ENCODE measurements at regions not wholly inside any gene's neighbourhood (a gene's known extent, or its start where the extent isn't known, plus 50 kb on each side); places are given as distances from the start of the nearest gene placed in this dataset.
"Not testable (repeated sequence)": the region's sequence is repeated elsewhere in the genome, so short reads cannot be mapped to it uniquely, and the experiment has no call there.

DNA sequence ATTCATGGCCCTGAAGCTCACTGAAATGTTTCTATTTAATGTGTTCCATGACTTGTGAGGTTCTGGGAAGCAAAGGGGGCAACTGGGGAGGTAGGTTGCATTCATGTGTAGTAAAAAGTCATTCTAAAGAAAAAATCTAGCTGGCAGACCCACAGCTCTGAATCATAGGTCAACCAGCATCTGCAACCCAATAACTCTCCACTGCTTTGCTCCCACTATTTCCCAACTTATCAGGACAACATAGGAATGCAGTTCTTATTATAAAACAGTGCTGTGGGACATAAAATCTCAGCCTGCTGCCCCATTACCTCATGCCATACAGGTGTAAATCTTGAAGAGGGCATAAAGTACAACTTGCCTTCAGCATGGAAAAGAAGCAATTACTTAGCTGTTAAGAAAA lies 576.1 kb upstream of the PTBP2 start:
- TF ChIP-seq CTCF (IDR thresholded peaks at IDR 0.05; ENCODE audit: extremely low read depth, missing control alignments): no peak
- no peak for DNase-seq (ENCODE audit: low spot score)

DNA sequence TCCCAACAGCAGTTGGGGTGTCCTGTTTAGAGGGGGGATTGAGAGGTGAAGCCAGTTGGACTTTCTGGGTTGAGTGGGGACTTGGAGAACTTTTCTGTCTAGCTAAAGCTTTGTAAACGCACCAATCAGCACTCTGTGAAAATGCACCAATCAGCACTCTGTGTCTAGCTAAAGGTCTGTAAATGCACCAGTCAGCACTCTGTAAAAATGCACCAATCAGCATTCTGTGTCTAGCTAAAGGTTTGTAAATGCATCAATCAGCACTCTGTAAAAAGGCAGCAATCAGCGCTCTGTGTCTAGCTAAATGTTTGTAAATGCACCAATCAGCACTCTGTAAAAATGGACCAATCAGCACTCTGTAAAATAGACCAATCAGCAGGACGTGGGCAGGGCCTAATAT lies 568.6 kb upstream of the PTBP2 start:
- DNase-seq (ENCODE audit: low spot score): not testable (repeated sequence)

- no peak for DNase-seq (ENCODE audit: low spot score)
- TF ChIP-seq CTCF (IDR thresholded peaks at IDR 0.05; ENCODE audit: extremely low read depth, missing control alignments): no peak
Measured at GRCh38 chr1:96157101-96157500, 564.5 kb upstream of the PTBP2 start.

DNA sequence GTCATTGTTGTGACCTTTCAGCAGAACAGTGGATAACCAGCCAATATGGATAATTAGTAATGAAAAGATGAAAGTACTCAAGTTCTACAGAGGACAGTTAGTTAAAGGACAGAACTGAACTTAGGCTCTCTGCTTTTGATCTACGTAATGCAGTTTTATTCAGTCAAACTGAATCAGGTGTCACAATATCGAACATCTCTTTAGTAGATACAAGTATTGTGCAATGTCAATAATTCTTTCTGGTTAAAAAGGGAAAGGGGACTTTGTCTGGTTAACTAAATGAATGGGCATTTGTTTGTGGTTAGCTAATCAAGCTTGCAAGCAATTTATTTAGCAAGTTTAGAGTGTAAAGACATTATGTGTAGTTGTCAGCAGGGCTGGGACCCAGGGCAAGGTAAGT lies 562.2 kb upstream of the PTBP2 start:
- TF ChIP-seq CTCF (IDR thresholded peaks at IDR 0.05; ENCODE audit: extremely low read depth, missing control alignments): no peak
- no peak for DNase-seq (ENCODE audit: low spot score)

DNA sequence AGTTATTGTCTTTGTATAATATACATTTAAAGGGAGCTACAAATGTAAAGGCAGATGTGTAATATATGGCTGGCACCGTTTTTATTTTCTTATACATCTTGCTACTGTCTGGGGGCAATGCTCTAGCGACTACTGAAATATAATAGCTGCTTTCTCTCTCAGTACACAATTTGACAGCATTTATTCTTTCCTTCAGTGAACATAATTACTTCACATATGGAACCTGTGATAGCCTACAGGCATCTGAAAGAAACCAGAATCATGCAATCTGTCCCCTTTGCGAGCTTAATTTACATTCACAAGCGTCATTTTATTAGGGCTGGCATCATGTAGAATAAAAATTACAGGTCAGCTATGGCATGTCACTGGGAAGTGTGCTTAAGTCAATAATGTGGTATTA lies 557.5 kb upstream of the PTBP2 start:
- no peak for DNase-seq (ENCODE audit: low spot score)
- TF ChIP-seq CTCF (IDR thresholded peaks at IDR 0.05; ENCODE audit: extremely low read depth, missing control alignments): no peak

- no peak for DNase-seq (ENCODE audit: low spot score)
Measured at GRCh38 chr1:96178053-96178452, 543.5 kb upstream of the PTBP2 start.

DNA sequence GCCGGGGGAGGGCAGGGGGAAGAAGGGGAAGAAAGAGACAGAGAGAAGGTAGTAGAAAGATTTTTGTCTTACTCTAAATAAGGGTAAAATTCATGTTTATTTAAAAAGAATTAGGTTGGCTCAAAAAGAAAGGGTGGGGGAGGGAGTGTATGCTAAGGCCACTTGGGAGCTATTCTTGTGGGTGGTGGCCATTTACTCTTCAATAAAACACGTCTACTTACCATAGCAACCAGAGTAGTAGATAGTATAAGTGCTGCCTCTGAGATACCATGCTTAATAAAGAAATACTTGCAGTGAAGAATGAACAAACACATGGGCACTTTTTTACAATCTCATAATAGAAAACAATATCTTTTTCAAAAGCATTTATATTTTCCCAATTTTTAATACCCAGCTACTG lies 538.1 kb upstream of the PTBP2 start:
- no peak for DNase-seq (ENCODE audit: low spot score)
- TF ChIP-seq CTCF (IDR thresholded peaks at IDR 0.05; ENCODE audit: extremely low read depth, missing control alignments): no peak

More at GRCh38 chr1:96178053-96178452, 543.5 kb upstream of the PTBP2 start:
- TF ChIP-seq CTCF (IDR thresholded peaks at IDR 0.05; ENCODE audit: extremely low read depth, missing control alignments): no peak

DNA sequence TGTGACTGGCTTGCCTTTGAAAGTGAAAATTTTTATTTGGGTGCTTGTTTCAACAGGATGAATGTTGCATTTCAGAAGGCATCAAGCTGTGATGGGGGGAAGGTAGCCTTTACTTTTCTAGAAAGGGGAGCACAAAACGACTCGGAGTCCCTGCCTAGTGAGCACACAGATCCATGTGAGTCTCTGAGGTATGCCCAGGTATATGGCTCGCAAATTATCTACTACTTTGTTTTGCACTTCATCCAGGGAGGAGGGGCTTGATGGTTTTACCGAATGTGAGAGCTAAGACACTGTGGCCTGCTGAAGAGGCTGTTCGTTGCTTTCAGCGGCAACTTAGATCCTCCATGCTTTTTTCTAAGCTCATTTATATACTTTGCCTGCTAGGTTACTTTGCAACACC lies 537.7 kb upstream of the PTBP2 start:
- no peak for TF ChIP-seq CTCF (IDR thresholded peaks at IDR 0.05; ENCODE audit: extremely low read depth, missing control alignments)
- DNase-seq (ENCODE audit: low spot score): no peak

All from GM20000 (cell line).